ENCODE measurements at regions not wholly inside any gene's neighbourhood (a gene's known extent, or its start where the extent isn't known, plus 50 kb on each side); places are given as distances from the start of the nearest gene placed in this dataset.

DNA sequence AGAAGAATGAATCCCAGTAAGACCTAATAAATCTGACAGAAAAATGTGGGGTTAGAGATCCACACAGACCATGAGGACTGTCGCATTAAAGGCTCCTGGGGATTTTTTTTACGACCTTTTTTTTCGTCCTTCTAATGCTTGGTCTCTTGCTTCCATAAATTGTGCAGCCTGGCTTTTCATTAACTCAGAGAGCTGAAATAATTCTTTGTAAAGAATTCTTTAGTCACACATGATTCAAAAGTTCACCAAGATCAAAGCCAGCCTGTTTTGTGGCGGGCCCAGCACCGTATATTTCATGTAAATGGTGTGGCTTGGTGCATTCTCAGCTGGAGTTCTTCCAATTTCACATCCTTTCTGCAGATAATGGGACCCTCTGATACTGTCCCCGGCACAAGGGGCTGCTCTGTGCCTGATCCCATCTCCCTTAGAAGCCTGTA, 206.6 kb upstream of the BMPER start:
- no peak overlapping the region for H3K27ac ChIP-seq (ENCODE audit: low read length)
- CTCF ChIA-PET, result no interaction called here
- POLR2A ChIA-PET, result no interaction called here

DNA sequence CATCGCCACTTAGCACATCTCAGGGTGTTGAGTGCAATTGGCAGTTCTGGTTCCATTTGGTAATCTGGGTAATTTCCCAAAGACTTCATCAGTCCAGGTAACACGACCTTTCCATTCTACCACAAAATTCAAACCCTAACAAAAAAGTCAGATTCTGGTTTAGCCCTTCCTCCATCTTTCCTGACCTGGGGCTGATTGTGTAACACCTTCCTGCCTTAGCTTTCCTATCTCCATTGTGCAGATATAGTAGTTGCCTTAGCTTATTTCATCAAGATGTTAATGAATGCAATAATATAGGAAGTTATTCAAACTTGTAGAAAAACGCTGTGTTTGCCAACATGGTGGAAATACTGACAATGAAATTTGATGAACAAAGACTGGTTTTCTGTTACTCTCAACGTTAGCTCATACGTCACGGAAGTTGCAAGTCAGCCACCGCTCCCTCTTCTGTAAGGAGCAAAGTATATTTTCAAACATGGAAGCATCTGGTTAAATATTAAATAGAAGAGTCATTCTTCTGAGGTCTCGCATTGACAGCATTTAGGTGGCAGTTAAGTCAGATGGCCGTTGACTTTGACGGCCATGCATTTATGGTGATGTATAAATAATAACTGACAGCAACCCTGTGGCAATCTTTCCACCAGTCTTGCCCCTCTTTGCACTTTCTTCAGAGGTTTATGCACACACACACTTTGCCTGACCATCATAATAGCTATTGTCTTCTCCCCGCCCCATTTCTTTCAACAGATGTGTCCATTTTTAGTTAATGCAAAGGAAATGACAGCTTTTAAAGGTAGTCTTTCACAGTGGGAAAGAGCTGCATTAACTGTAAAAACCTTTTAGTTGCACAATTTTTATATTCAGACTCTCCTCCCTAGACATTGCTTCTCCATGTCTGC, 205.1 kb upstream of the BMPER start:
- Histone ChIP-seq H3K4me1 (ENCODE audit: control insufficient read depth, insufficient read depth, low read length) (no peaks in the 10 kb centered on the region), H3K27me3 (ENCODE audit: control insufficient read depth, insufficient read depth, low read length) (no peaks in the 10 kb centered on the region; the same call in 1 of the 2 replicates), H3K27ac (ENCODE audit: low read length) (no peak overlapping the region), H3K9me3 (ENCODE audit: control insufficient read depth, insufficient read depth, low read depth, low read length) (no peaks in the 10 kb centered on the region), H3K36me3 (ENCODE audit: control insufficient read depth, insufficient read depth, low read length) (no peaks in the 10 kb centered on the region), H3K4me3 (ENCODE audit: low read depth in 2 of 2, low read length in 2 of 2) (no peak overlapping the region)
- no TSS peak for BruUV-seq (replicated peaks)
- no peak for DNase-seq (ENCODE audit: low read depth, low spot score)
- POLR2A ChIA-PET, result no interaction called here
- ATAC-seq, result no peak
- CTCF ChIA-PET, result no interaction called here
- in situ Hi-C loops (cut with HindIII; ENCODE audit: low pct_unique_long_range_greater_than_20kb, low sequenced_read_pairs), result no loop called here
- TF ChIP-seq SIN3A (IDR thresholded peaks at IDR 0.05; ENCODE audit: borderline replicate concordance, insufficient read depth, low read depth, low read length), result no peak
- TF ChIP-seq, protein P1, sequence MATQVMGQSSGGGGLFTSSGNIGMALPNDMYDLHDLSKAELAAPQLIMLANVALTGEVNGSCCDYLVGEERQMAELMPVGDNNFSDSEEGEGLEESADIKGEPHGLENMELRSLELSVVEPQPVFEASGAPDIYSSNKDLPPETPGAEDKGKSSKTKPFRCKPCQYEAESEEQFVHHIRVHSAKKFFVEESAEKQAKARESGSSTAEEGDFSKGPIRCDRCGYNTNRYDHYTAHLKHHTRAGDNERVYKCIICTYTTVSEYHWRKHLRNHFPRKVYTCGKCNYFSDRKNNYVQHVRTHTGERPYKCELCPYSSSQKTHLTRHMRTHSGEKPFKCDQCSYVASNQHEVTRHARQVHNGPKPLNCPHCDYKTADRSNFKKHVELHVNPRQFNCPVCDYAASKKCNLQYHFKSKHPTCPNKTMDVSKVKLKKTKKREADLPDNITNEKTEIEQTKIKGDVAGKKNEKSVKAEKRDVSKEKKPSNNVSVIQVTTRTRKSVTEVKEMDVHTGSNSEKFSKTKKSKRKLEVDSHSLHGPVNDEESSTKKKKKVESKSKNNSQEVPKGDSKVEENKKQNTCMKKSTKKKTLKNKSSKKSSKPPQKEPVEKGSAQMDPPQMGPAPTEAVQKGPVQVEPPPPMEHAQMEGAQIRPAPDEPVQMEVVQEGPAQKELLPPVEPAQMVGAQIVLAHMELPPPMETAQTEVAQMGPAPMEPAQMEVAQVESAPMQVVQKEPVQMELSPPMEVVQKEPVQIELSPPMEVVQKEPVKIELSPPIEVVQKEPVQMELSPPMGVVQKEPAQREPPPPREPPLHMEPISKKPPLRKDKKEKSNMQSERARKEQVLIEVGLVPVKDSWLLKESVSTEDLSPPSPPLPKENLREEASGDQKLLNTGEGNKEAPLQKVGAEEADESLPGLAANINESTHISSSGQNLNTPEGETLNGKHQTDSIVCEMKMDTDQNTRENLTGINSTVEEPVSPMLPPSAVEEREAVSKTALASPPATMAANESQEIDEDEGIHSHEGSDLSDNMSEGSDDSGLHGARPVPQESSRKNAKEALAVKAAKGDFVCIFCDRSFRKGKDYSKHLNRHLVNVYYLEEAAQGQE (IDR thresholded peaks at IDR 0.05; ENCODE audit: insufficient read depth in 1 of 2, low read depth in 2 of 2, low read length in 1 of 2), result no peak
- TF ChIP-seq POLR2AphosphoS5 (IDR thresholded peaks at IDR 0.05; ENCODE audit: low read depth, low read length), result no peak
- TF ChIP-seq, protein P2, sequence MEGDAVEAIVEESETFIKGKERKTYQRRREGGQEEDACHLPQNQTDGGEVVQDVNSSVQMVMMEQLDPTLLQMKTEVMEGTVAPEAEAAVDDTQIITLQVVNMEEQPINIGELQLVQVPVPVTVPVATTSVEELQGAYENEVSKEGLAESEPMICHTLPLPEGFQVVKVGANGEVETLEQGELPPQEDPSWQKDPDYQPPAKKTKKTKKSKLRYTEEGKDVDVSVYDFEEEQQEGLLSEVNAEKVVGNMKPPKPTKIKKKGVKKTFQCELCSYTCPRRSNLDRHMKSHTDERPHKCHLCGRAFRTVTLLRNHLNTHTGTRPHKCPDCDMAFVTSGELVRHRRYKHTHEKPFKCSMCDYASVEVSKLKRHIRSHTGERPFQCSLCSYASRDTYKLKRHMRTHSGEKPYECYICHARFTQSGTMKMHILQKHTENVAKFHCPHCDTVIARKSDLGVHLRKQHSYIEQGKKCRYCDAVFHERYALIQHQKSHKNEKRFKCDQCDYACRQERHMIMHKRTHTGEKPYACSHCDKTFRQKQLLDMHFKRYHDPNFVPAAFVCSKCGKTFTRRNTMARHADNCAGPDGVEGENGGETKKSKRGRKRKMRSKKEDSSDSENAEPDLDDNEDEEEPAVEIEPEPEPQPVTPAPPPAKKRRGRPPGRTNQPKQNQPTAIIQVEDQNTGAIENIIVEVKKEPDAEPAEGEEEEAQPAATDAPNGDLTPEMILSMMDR (IDR thresholded peaks at IDR 0.05), result no peak
- TF ChIP-seq TCF7L2 (IDR thresholded peaks at IDR 0.05; ENCODE audit: low read depth, low read length), result no peak
- intact Hi-C loops (cut with micrococcal nuclease; ENCODE audit: unreplicated experiment), result no loop called here

More for the DNA sequence above, 206.6 kb upstream of the BMPER start:
- TF ChIP-seq TCF7L2 (IDR thresholded peaks at IDR 0.05; ENCODE audit: low read depth, low read length), result no peak
- no peaks in the 10 kb centered on the region for H3K9me3 ChIP-seq (ENCODE audit: control insufficient read depth, insufficient read depth, low read depth, low read length)
- DNase-seq (ENCODE audit: low read depth, low spot score) (no peak), ATAC-seq (no peak)
- H3K4me3 ChIP-seq (ENCODE audit: low read depth in 2 of 2, low read length in 2 of 2), result no peak overlapping the region
- H3K4me1 ChIP-seq (ENCODE audit: control insufficient read depth, insufficient read depth, low read length), result no peaks in the 10 kb centered on the region
- intact Hi-C loops (cut with micrococcal nuclease; ENCODE audit: unreplicated experiment) (no loop called here), in situ Hi-C loops (cut with HindIII; ENCODE audit: low pct_unique_long_range_greater_than_20kb, low sequenced_read_pairs) (no loop called here)
- no peaks in the 10 kb centered on the region; the same call in 1 of the 2 replicates for H3K27me3 ChIP-seq (ENCODE audit: control insufficient read depth, insufficient read depth, low read length)
- no TSS peak for BruUV-seq (replicated peaks)
- no peaks in the 10 kb centered on the region for H3K36me3 ChIP-seq (ENCODE audit: control insufficient read depth, insufficient read depth, low read length)

DNA sequence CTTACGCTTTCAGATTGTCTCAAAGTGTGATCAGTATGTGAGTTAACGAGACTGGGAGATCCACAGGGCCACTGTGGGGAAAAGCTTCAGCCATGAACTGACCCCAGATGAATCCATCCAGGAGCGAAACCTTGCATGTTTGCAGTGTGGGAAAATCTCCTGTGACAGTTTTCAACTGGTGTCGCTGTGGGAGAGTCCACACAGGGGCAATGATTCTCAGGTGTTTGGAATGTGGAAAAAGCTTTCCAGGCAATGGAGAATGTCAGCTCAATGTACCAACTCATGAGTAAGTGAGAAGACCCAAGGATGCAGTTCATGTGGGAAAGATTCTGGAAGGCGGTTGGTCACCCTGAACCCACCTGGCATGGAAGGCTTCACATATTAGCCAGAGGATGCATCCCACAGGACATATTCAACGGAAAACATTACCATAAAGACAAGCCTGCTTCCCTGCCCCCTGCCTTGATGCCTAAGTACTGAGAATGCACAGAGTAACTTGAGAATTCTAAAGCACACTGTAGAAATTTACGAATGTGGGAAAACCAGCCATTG, 204.1 kb upstream of the BMPER start:
- intact Hi-C loops (cut with micrococcal nuclease; ENCODE audit: unreplicated experiment) (no loop called here), in situ Hi-C loops (cut with HindIII; ENCODE audit: low pct_unique_long_range_greater_than_20kb, low sequenced_read_pairs) (no loop called here)
- no TSS peak for BruUV-seq (replicated peaks)
- Histone ChIP-seq H3K36me3 (ENCODE audit: control insufficient read depth, insufficient read depth, low read length) (no peaks in the 10 kb centered on the region), H3K27ac (ENCODE audit: low read length) (no peak overlapping the region), H3K27me3 (ENCODE audit: control insufficient read depth, insufficient read depth, low read length) (no peaks in the 10 kb centered on the region; the same call in 1 of the 2 replicates), H3K4me3 (ENCODE audit: low read depth in 2 of 2, low read length in 2 of 2) (no peak overlapping the region), H3K4me1 (ENCODE audit: control insufficient read depth, insufficient read depth, low read length) (no peaks in the 10 kb centered on the region), H3K9me3 (ENCODE audit: control insufficient read depth, insufficient read depth, low read depth, low read length) (no peaks in the 10 kb centered on the region)
- ChIA-PET POLR2A (no interaction called here), CTCF (no interaction called here)
- DNase-seq (ENCODE audit: low read depth, low spot score) (no peak), ATAC-seq (no peak)
- TF ChIP-seq, protein P2 (IDR thresholded peaks at IDR 0.05), result no peak
- TF ChIP-seq POLR2AphosphoS5 (IDR thresholded peaks at IDR 0.05; ENCODE audit: low read depth, low read length), result no peak
- TF ChIP-seq, protein P1 (IDR thresholded peaks at IDR 0.05; ENCODE audit: insufficient read depth in 1 of 2, low read depth in 2 of 2, low read length in 1 of 2), result no peak
- no peak for TF ChIP-seq SIN3A (IDR thresholded peaks at IDR 0.05; ENCODE audit: borderline replicate concordance, insufficient read depth, low read depth, low read length)
- TF ChIP-seq TCF7L2 (IDR thresholded peaks at IDR 0.05; ENCODE audit: low read depth, low read length), result no peak
